ENCODE measurements at regions not wholly inside any gene's neighbourhood (a gene's known extent, or its start where the extent isn't known, plus 50 kb on each side); places are given as distances from the start of the nearest gene placed in this dataset.

DNA sequence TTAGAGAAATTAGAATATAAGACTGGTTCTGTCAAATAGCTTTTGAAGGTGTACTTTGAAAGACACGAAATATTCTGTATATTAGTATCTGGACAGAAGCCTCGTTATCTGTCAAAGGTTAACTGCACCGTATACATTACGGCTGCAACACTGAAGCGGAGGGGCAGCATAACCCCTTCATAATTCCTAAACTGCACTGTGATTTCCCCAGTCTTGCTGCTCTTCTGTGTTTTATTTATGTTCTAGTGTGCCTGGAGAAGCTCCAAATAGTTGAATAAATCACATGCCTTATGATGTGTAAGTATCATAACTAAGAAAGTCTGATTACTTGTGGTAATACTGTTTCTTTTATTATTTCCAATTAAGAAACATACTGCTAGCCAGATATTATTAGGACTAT is 285.7 kb upstream of the ROBO2 start:
- no peak for TF ChIP-seq CTCF (IDR thresholded peaks at IDR 0.05; ENCODE audit: low read depth, low read length, missing control alignments)
- no peak overlapping the region for H3K4me3 ChIP-seq (replicated peaks; ENCODE audit: low read depth, low read length)
- no peak for DNase-seq (ENCODE audit: extremely low read depth, low read depth)

- no peak overlapping the region for H3K4me3 ChIP-seq (replicated peaks; ENCODE audit: low read depth, low read length)
- DNase-seq (ENCODE audit: extremely low read depth, low read depth): no peak
- TF ChIP-seq CTCF (IDR thresholded peaks at IDR 0.05; ENCODE audit: low read depth, low read length, missing control alignments): no peak
Measured at GRCh38 chr3:76756577-76756976, 283.3 kb upstream of the ROBO2 start.

DNA sequence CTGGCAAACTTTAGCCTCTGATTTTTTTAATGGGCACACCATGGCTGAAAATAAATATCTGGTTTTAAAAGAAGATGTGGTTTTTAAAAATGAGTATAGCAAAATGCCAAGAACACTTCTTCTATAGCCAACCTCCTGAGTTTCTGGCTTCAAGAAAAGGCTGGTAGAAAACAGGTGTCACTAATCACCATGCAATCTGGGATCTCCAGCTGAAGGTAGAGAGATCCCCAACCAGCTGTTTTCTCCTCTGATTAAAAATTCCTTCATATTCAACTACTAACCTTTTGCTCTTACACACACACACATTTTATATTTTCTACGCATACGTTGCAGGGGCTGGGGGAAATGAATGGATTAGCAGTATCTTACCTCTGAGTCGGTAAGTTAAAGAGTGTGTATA is 279.6 kb upstream of the ROBO2 start:
- no peak for TF ChIP-seq CTCF (IDR thresholded peaks at IDR 0.05; ENCODE audit: low read depth, low read length, missing control alignments)
- no peak for DNase-seq (ENCODE audit: extremely low read depth, low read depth)
- H3K4me3 ChIP-seq (replicated peaks; ENCODE audit: low read depth, low read length): no peak overlapping the region

- no peak for TF ChIP-seq CTCF (IDR thresholded peaks at IDR 0.05; ENCODE audit: low read depth, low read length, missing control alignments)
- no peak for DNase-seq (ENCODE audit: extremely low read depth, low read depth)
Measured at GRCh38 chr3:76765511-76765910, 274.4 kb upstream of the ROBO2 start.

DNA sequence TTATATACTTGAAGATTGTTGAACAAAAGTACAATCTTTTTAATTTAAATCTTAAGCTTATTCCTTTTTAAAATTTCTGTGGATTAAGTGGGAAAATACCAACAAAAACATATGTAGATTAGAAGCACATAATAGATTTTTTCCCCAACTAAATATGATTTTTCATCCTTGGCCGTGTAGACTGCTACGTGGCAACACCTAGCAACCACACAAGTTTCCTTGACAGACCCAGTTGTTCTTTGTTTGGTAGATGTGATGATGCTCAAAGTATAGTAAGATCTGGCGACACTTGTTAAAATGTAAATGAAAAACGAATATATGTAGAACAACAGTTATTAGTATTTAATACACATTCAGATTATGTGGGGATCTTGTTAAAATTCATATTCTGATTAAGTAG is 271.0 kb upstream of the ROBO2 start:
- no peak overlapping the region for H3K4me3 ChIP-seq (replicated peaks; ENCODE audit: low read depth, low read length)
- DNase-seq (ENCODE audit: extremely low read depth, low read depth): no peak
- TF ChIP-seq CTCF (IDR thresholded peaks at IDR 0.05; ENCODE audit: low read depth, low read length, missing control alignments): no peak

More at GRCh38 chr3:76765511-76765910, 274.4 kb upstream of the ROBO2 start:
- no peak overlapping the region for H3K4me3 ChIP-seq (replicated peaks; ENCODE audit: low read depth, low read length)

- DNase-seq (ENCODE audit: extremely low read depth, low read depth): no peak
- H3K4me3 ChIP-seq (replicated peaks; ENCODE audit: low read depth, low read length): no peak overlapping the region
- no peak for TF ChIP-seq CTCF (IDR thresholded peaks at IDR 0.05; ENCODE audit: low read depth, low read length, missing control alignments)
Measured at GRCh38 chr3:76776927-76777326, 263.0 kb upstream of the ROBO2 start.

DNA sequence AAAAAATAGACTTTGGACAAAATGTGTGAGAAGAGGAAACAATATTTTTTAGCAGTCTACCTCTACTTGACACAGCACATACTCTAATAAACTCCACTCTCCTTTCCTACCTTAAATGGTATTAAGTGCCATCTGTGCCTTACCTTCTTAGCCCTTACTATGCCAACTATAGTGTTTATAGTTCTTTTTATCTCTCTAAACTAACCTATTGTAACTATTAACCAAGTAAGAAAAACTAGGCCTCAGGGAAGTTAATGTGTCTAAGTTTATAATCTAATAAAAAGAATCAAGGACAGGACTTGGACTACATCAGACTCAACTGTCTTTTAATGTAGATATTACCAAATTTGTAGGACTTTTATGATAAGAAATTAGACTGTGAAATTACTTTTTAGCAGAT is 251.7 kb upstream of the ROBO2 start:
- no peak for DNase-seq (ENCODE audit: extremely low read depth, low read depth)
- no peak for TF ChIP-seq CTCF (IDR thresholded peaks at IDR 0.05; ENCODE audit: low read depth, low read length, missing control alignments)

More for the DNA sequence above, 251.7 kb upstream of the ROBO2 start:
- no peak overlapping the region for H3K4me3 ChIP-seq (replicated peaks; ENCODE audit: low read depth, low read length)
